ENCODE measurements at regions not wholly inside any gene's neighbourhood (a gene's known extent, or its start where the extent isn't known, plus 50 kb on each side); places are given as distances from the start of the nearest gene placed in this dataset.

DNA sequence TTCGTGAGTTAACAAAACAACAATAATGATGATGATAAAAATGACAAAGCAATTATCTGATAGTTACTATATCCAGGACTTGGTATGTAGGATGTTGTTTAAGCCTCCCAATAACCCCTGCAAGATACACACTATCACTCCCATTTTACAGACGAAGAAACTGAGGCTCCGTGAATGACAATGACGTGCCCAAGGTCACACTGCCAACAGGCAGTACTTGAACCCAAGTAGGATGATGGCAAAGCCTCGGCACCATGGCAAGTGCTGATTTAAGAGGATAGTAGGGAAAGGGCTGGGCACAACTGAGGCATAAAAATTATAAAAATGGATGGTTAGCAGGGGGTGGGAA, 226.8 kb upstream of the LHX5 start:
- H3K27ac ChIP-seq, result no peak overlapping the region
- DNase-seq (ENCODE audit: low spot score), result no peak
- TF ChIP-seq, protein P1, sequence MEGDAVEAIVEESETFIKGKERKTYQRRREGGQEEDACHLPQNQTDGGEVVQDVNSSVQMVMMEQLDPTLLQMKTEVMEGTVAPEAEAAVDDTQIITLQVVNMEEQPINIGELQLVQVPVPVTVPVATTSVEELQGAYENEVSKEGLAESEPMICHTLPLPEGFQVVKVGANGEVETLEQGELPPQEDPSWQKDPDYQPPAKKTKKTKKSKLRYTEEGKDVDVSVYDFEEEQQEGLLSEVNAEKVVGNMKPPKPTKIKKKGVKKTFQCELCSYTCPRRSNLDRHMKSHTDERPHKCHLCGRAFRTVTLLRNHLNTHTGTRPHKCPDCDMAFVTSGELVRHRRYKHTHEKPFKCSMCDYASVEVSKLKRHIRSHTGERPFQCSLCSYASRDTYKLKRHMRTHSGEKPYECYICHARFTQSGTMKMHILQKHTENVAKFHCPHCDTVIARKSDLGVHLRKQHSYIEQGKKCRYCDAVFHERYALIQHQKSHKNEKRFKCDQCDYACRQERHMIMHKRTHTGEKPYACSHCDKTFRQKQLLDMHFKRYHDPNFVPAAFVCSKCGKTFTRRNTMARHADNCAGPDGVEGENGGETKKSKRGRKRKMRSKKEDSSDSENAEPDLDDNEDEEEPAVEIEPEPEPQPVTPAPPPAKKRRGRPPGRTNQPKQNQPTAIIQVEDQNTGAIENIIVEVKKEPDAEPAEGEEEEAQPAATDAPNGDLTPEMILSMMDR (IDR thresholded peaks at IDR 0.05), result no peak
- H3K4me3 ChIP-seq, result no peak overlapping the region

DNA sequence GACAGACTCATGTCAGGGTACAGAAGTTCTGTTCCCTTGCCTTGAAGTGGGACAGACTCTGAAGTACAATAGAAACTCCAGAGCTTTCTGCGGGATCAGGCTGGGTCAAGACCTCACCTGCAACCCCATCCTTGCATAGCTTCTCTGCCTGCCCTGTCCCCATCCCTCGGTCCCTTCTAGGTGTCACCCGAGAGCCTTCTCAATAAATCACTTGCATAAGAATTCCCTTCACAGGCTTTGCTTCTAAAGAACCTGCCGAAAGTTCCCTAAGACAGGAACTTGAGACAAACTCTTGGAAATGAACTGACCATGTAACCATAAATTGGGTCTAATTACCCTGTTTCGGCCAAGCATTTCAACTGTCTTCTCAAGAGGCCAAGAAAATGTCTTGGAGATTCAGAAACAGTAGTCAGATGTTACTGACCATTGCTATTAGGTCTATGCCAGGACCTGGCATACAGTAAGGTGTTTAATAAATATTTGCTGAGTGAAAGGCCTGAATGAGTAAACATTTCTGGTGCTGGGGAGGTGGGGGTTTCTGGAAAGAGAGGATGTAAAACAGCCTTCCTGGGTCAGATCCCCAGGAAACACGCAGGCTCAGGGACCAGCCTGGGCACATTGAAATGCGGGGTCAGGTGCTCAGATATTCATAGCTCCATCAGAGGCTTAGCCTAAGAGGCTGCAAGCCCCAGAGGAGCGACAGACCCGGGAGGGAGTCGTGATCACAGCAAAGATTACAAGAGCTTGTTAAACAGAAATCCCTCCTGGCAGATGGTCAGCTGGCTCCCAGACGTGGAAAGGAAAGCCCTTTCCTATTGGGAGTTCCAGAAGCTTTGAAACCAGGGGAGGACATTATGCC, 226.2 kb upstream of the LHX5 start:
- DNase-seq (ENCODE audit: low spot score), result no peak
- Histone ChIP-seq H3K4me3 (no peak overlapping the region), H3K27ac (no peak overlapping the region)
- TF ChIP-seq, protein P1 (IDR thresholded peaks at IDR 0.05), result no peak

DNA sequence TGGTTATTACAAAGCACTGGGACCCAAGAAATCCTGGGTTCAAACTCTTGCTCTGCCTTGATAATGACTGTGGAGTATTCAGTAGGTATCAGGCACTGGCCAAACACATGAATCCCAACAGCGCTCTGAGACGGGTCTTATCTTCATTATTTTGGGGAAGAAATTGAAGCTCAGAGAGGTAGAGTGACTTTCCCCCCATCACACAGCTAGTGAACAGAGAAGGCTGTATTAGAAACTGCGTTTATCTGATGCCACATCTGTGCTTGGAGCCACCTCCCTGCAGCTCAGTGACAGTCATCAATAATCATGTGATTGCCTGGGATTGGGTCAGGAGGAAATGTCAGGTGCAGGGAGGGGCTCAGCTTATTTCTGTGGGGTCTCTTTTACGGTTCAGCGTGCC, 225.4 kb upstream of the LHX5 start:
- H3K27ac ChIP-seq, result no peak overlapping the region
- TF ChIP-seq, protein P1 (IDR thresholded peaks at IDR 0.05), result no peak
- DNase-seq (ENCODE audit: low spot score), result no peak
- no peak overlapping the region for H3K4me3 ChIP-seq

DNA sequence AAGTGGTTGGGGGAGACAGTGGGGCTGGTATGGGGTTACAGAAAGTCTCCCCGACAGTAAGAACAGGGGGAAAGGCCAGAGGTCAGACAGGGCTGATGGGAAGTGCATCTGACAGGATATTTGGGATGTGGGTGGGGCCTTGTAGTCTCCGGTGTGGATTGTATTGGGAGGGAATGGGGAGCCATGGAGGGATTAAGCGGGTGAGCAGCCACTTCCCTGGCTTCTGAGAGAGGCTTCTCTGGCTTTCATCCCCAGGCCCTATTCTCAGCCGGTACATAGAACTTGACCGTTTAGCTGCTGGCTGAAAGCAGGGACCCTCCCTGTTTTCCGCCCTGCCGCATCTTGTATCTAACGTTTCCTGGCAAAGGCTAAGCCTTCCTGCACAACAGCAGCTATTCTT, 222.0 kb upstream of the LHX5 start:
- no peak overlapping the region for H3K27ac ChIP-seq
- no peak overlapping the region for H3K4me3 ChIP-seq
- no peak for DNase-seq (ENCODE audit: low spot score)
- TF ChIP-seq, protein P1 (IDR thresholded peaks at IDR 0.05), result no peak

DNA sequence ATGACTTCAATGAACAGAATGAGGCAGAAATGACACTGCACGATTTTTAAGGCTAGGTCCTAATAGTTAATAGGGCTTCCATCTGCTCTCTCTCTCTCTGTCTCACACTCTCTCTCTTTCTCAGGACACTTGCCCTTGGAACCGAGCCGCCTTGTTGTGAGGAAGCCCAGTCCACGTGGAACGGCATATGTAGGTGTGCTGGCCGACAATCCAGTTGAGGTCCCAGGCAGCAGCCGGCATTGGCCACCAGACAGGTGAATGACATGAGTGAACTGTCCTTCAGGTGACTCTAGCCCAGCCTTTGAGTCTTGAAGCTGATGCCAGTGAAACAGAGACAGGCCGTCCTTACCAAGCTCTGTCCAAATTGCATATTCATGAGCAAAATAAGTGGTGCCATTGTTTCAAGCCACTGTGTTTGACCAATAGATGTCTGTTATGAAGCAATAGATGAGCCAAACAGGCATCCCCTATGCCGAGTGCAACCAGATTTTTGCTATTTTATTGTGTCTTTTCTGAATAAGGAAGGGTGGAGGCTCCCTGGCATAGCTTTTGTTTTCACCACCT, 217.5 kb upstream of the LHX5 start:
- Histone ChIP-seq H3K4me3 (no peak overlapping the region), H3K27ac (no peak overlapping the region)
- no peak for DNase-seq (ENCODE audit: low spot score)
- TF ChIP-seq, protein P1 (IDR thresholded peaks at IDR 0.05), result no peak

DNA sequence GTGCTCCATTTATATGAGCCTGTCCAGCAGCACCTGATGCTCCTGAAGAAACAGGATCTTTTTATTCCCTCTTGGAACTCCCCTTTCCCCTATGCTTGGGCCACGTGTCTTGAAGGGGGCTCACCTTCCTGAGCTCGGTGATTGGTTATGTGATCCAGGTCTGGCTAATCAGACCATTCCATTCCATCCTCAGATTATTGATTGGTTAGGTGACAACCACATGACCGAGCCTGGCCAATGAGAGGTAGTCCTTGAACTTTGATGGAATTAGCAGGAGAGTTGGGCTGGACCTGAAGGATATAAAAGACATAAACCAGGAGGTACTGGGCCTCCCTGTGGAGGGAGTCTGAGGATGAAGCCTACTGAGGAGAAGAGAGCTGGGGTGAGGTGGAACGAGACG, 216.6 kb upstream of the LHX5 start:
- TF ChIP-seq, protein P1 (IDR thresholded peaks at IDR 0.05), result no peak
- Histone ChIP-seq H3K27ac (no peak overlapping the region), H3K4me3 (no peak overlapping the region)
- no peak for DNase-seq (ENCODE audit: low spot score)

Measured in coronary artery (tissue), 2 donors.